Liver (tissue), 3 donors: ENCODE measurements at regions not wholly inside any gene's neighbourhood (a gene's known extent, or its start where the extent isn't known, plus 50 kb on each side); places are given as distances from the start of the nearest gene placed in this dataset.

ENCODE experiments used
- RXRA ChIP-seq, 2 donors: IDR thresholded peaks; 2 replicates each; pipeline ENCODE4 v1.6.1; 2017 to 2018; ENCODE audit warnings: antibody characterized with exemption in 2 of 2, mild to moderate bottlenecking in 1 of 2
- YY1 ChIP-seq: IDR thresholded peaks from 2 replicates; pipeline ENCODE4 v1.6.1; 2016; ENCODE audit warnings: antibody characterized with exemption, mild to moderate bottlenecking
- TF ChIP-seq, protein P1 (sequence below): fragments of 150-350 bp; IDR thresholded peaks from 2 replicates; pipeline ENCODE4 v1.5.1; 2017; ENCODE audit warnings: improper control_type of control experiment, low read depth, low read length; ENCODE audit not compliant: missing input control
- TF ChIP-seq, protein P2 (sequence below): IDR thresholded peaks from 2 replicates; pipeline ENCODE4 v1.6.1; 2016; ENCODE audit warnings: antibody characterized with exemption
- donor health status: healthy.
- donor health status: healthy.

DNA sequence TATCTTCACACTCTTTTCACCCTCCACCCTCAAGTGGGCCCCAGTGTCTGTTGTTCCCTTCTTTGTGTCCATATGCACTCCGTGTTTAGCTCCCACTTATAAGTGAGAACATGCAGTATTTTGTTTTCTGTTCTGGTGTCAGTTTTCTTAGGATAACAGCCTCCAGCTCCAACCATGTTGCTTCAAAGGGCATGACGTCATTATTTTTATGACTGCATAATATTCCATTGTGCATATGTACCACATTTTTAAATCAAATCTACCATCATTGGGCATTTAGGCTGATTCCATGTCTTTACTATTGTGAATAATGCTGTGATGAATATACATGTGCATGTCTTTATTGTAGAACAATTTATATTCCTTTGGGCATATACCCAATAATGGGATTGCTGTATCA, 140.3 kb downstream of the LYPLAL1 start:
- TF ChIP-seq, protein P1, sequence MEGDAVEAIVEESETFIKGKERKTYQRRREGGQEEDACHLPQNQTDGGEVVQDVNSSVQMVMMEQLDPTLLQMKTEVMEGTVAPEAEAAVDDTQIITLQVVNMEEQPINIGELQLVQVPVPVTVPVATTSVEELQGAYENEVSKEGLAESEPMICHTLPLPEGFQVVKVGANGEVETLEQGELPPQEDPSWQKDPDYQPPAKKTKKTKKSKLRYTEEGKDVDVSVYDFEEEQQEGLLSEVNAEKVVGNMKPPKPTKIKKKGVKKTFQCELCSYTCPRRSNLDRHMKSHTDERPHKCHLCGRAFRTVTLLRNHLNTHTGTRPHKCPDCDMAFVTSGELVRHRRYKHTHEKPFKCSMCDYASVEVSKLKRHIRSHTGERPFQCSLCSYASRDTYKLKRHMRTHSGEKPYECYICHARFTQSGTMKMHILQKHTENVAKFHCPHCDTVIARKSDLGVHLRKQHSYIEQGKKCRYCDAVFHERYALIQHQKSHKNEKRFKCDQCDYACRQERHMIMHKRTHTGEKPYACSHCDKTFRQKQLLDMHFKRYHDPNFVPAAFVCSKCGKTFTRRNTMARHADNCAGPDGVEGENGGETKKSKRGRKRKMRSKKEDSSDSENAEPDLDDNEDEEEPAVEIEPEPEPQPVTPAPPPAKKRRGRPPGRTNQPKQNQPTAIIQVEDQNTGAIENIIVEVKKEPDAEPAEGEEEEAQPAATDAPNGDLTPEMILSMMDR, result no peak
- TF ChIP-seq, protein P2, sequence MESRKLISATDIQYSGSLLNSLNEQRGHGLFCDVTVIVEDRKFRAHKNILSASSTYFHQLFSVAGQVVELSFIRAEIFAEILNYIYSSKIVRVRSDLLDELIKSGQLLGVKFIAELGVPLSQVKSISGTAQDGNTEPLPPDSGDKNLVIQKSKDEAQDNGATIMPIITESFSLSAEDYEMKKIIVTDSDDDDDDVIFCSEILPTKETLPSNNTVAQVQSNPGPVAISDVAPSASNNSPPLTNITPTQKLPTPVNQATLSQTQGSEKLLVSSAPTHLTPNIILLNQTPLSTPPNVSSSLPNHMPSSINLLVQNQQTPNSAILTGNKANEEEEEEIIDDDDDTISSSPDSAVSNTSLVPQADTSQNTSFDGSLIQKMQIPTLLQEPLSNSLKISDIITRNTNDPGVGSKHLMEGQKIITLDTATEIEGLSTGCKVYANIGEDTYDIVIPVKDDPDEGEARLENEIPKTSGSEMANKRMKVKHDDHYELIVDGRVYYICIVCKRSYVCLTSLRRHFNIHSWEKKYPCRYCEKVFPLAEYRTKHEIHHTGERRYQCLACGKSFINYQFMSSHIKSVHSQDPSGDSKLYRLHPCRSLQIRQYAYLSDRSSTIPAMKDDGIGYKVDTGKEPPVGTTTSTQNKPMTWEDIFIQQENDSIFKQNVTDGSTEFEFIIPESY, result no peak
- TF ChIP-seq RXRA (IDR thresholded peaks at IDR 0.05) (no peak), YY1 (no peak)
